ENCODE measurements at regions not wholly inside any gene's neighbourhood (a gene's known extent, or its start where the extent isn't known, plus 50 kb on each side); places are given as distances from the start of the nearest gene placed in this dataset.
"Not testable (repeated sequence)": the region's sequence is repeated elsewhere in the genome, so short reads cannot be mapped to it uniquely, and the experiment has no call there.

- no peak for DNase-seq
- no peak for ATAC-seq (ENCODE audit: poor library complexity)
- intact Hi-C loops (cut with DNase I) = no loop called here
Observed at GRCh38 chrX:1074172-1074571, 138.3 kb downstream of the CRLF2 start.

GRCh38 chrX:1072637-1073377 is 139.6 kb downstream of the CRLF2 start:
- intact Hi-C loops (cut with DNase I) = no loop called here
- DNase-seq (no peak), ATAC-seq (ENCODE audit: poor library complexity) (no peak)

GRCh38 chrX:1071351-1071750 is 141.1 kb downstream of the CRLF2 start:
- intact Hi-C loops (cut with DNase I) = no loop called here
- no peak for ATAC-seq (ENCODE audit: poor library complexity)
- no peak for DNase-seq

GRCh38 chrX:1062351-1062750 is 150.1 kb downstream of the CRLF2 start:
- no peak for ATAC-seq (ENCODE audit: poor library complexity)
- intact Hi-C loops (cut with DNase I) = no loop called here
- DNase-seq = no peak

GRCh38 chrX:1060562-1060960 is 151.9 kb downstream of the CRLF2 start:
- no peak for DNase-seq
- intact Hi-C loops (cut with DNase I) = no loop called here
- no peak for ATAC-seq (ENCODE audit: poor library complexity)

- no peak for DNase-seq
- intact Hi-C loops (cut with DNase I) = no loop called here
- ATAC-seq (ENCODE audit: poor library complexity) = no peak
Observed at GRCh38 chrX:1059576-1060561, 152.6 kb downstream of the CRLF2 start.

GRCh38 chrX:1053600-1053999 is 158.8 kb downstream of the CRLF2 start:
- intact Hi-C loops (cut with DNase I); ATAC-seq (ENCODE audit: poor library complexity): not testable (repeated sequence)

GRCh38 chrX:1053072-1053471 is 159.4 kb downstream of the CRLF2 start:
- intact Hi-C loops (cut with DNase I) = no loop called here
- no peak for ATAC-seq (ENCODE audit: poor library complexity)
- no peak for DNase-seq

More at GRCh38 chrX:1053600-1053999, 158.8 kb downstream of the CRLF2 start:
- not testable (repeated sequence) for DNase-seq

GRCh38 chrX:1052021-1052420 is 160.4 kb downstream of the CRLF2 start:
- no peak for ATAC-seq (ENCODE audit: poor library complexity)
- intact Hi-C loops (cut with DNase I) = no loop called here
- no peak for DNase-seq

- DNase-seq (no peak), ATAC-seq (ENCODE audit: poor library complexity) (no peak)
- intact Hi-C loops (cut with DNase I) = no loop called here
Observed at GRCh38 chrX:1051421-1051820, 161.0 kb downstream of the CRLF2 start.

GRCh38 chrX:1045680-1046314 is 166.7 kb downstream of the CRLF2 start:
- intact Hi-C loops (cut with DNase I) = no loop called here
- no peak for DNase-seq
- ATAC-seq (ENCODE audit: poor library complexity) = no peak

GRCh38 chrX:1041091-1041490 is 171.4 kb downstream of the CRLF2 start:
- intact Hi-C loops (cut with DNase I) = no loop called here
- no peak for ATAC-seq (ENCODE audit: poor library complexity)
- no peak for DNase-seq

- intact Hi-C loops (cut with DNase I); ATAC-seq (ENCODE audit: poor library complexity); DNase-seq: not testable (repeated sequence)
Observed at GRCh38 chrX:1035931-1036330, 176.5 kb downstream of the CRLF2 start.

- DNase-seq = no peak
- intact Hi-C loops (cut with DNase I) = no loop called here
- no peak for ATAC-seq (ENCODE audit: poor library complexity)
Observed at GRCh38 chrX:1035206-1035605, 177.2 kb downstream of the CRLF2 start.

GRCh38 chrX:1034717-1035116 is 177.7 kb downstream of the CRLF2 start:
- DNase-seq = no peak
- intact Hi-C loops (cut with DNase I) = no loop called here
- no peak for ATAC-seq (ENCODE audit: poor library complexity)

- intact Hi-C loops (cut with DNase I) = no loop called here
- no peak for ATAC-seq (ENCODE audit: poor library complexity)
- DNase-seq = no peak
Observed at GRCh38 chrX:1031521-1032430, 180.7 kb downstream of the CRLF2 start.

- ATAC-seq (ENCODE audit: poor library complexity) (no peak), DNase-seq (no peak)
- intact Hi-C loops (cut with DNase I) = no loop called here
Observed at GRCh38 chrX:1029494-1029893, 183.0 kb downstream of the CRLF2 start.

- no peak for DNase-seq
- no peak for ATAC-seq (ENCODE audit: poor library complexity)
- intact Hi-C loops (cut with DNase I) = no loop called here
Observed at GRCh38 chrX:1027680-1028079, 184.8 kb downstream of the CRLF2 start.

Measured in Right ventricle myocardium superior (tissue), 1 donor.